WTC11 (cell line): ENCODE measurements at regions not wholly inside any gene's neighbourhood (a gene's known extent, or its start where the extent isn't known, plus 50 kb on each side); places are given as distances from the start of the nearest gene placed in this dataset.
A peak's percentile ranks its signal among the peaks of the same experiment; 100 is the strongest.

Experiments
- ATAC-seq: fragments of 200-7000 bp; cut with Tn5 transposase; 2 replicates; pipeline ENCODE4 v1.10.0; 2021; ENCODE audit warnings: mild to moderate bottlenecking, moderate library complexity
- CTCF ChIA-PET: fragments of 300-600 bp; sonication (Branson Sonifier 250); formaldehyde crosslinking; loops from one replicate; lab custom pipeline; 2021; ENCODE audit warnings: antibody characterized with exemption; lab: Charles Lee
- POLR2A ChIA-PET: fragments of 350-600 bp; sonication (Branson Sonifier 250); formaldehyde crosslinking; loops from one replicate; lab custom pipeline; 2021; ENCODE audit warnings: antibody characterized with exemption; lab: Charles Lee
- DNase-seq: peaks from one replicate; pipeline ENCODE4 v3.0.0; 2021; ENCODE audit warnings: low spot score
- H3K27ac Mint-ChIP-seq: 2 replicates; pipeline ENCODE4 v1.8.0; 2021; ENCODE audit warnings: mixed read lengths
- H3K27me3 Mint-ChIP-seq: 2 replicates; pipeline ENCODE4 v1.8.0; 2021; ENCODE audit warnings: low read depth, mild to moderate bottlenecking, moderate library complexity, mixed read lengths
- H3K36me3 Mint-ChIP-seq: 2 replicates; pipeline ENCODE4 v1.8.0; 2021; ENCODE audit warnings: mixed read lengths
- H3K4me1 Mint-ChIP-seq: 2 replicates; pipeline ENCODE4 v1.8.0; 2022; ENCODE audit warnings: mixed read lengths
- H3K4me3 Mint-ChIP-seq: 2 replicates; pipeline ENCODE4 v1.8.0; 2021; ENCODE audit warnings: mild to moderate bottlenecking, moderate library complexity, mixed read lengths
- H3K9me3 Mint-ChIP-seq: 2 replicates; pipeline ENCODE4 v1.8.0; 2021; ENCODE audit warnings: mixed read lengths
- ATF1 ChIP-seq: sonication (generic); formaldehyde crosslinking; IDR thresholded peaks from 2 replicates; pipeline ENCODE4 v1.8.1; 2023; ENCODE audit warnings: mild to moderate bottlenecking, moderate library complexity, missing genetic modification reagents
- ESRRA ChIP-seq: sonication (generic); formaldehyde crosslinking; IDR thresholded peaks from 2 replicates; pipeline ENCODE4 v1.8.1; 2022; ENCODE audit warnings: mild to moderate bottlenecking, missing genetic modification reagents, borderline replicate concordance
- FOXP1 ChIP-seq: sonication (generic); formaldehyde crosslinking; IDR thresholded peaks from 2 replicates; pipeline ENCODE4 v1.8.0; 2022; ENCODE audit warnings: missing genetic modification reagents, mild to moderate bottlenecking, moderate library complexity, borderline replicate concordance
- GTF2I ChIP-seq: fragments of 250-450 bp; sonication (Bioruptor Pico); conservative IDR thresholded peaks from 2 replicates; pipeline ENCODE4 v1.4.0; 2021; ENCODE audit warnings: mild to moderate bottlenecking
- NR2C2 ChIP-seq: sonication (generic); formaldehyde crosslinking; IDR thresholded peaks from 2 replicates; pipeline ENCODE4 v1.8.0; 2022; ENCODE audit warnings: mild to moderate bottlenecking, missing genetic modification reagents
- RELA ChIP-seq: sonication (generic); formaldehyde crosslinking; IDR thresholded peaks from 2 replicates; pipeline ENCODE4 v1.8.1; 2022; ENCODE audit warnings: missing genetic modification reagents, mild to moderate bottlenecking, borderline replicate concordance
- RORB ChIP-seq: fragments of 250-450 bp; sonication (Bioruptor Pico); IDR thresholded peaks from 2 replicates; pipeline ENCODE4 v1.9.0; 2021; ENCODE audit warnings: mild to moderate bottlenecking
- SOX15 ChIP-seq: fragments of 250-450 bp; sonication (Bioruptor Pico); IDR thresholded peaks from 2 replicates; pipeline ENCODE4 v1.9.0; 2021; ENCODE audit warnings: mild to moderate bottlenecking
- TEAD1 ChIP-seq: sonication (generic); formaldehyde crosslinking; IDR thresholded peaks from 2 replicates; pipeline ENCODE4 v1.8.0; 2022; ENCODE audit warnings: mild to moderate bottlenecking, missing genetic modification reagents
- TEAD4 ChIP-seq: sonication (generic); formaldehyde crosslinking; IDR thresholded peaks from 2 replicates; pipeline ENCODE4 v1.8.0; 2022; ENCODE audit warnings: mild to moderate bottlenecking, missing genetic modification reagents
- ZNF121 ChIP-seq: sonication (generic); formaldehyde crosslinking; IDR thresholded peaks from 2 replicates; pipeline ENCODE4 v1.8.0; 2023; ENCODE audit warnings: missing genetic modification reagents
- ZNF263 ChIP-seq: sonication (generic); formaldehyde crosslinking; IDR thresholded peaks from 2 replicates; pipeline ENCODE4 v1.8.1; 2022; ENCODE audit warnings: low read depth, mild to moderate bottlenecking, moderate library complexity, missing genetic modification reagents
- TF ChIP-seq, protein P1 (sequence below): sonication (generic); formaldehyde crosslinking; IDR thresholded peaks from 2 replicates; pipeline ENCODE4 v1.8.1; 2022; ENCODE audit warnings: mild to moderate bottlenecking, moderate library complexity, missing genetic modification reagents
- TF ChIP-seq, protein P2 (sequence below): sonication (generic); formaldehyde crosslinking; IDR thresholded peaks from 2 replicates; pipeline ENCODE4 v1.8.1; 2022; ENCODE audit warnings: low read depth, missing genetic modification reagents, borderline replicate concordance
- TF ChIP-seq, protein P3 (sequence below): fragments of 250-450 bp; sonication (Bioruptor Pico); IDR thresholded peaks from 2 replicates; pipeline ENCODE4 v1.8.0; 2021; ENCODE audit warnings: mild to moderate bottlenecking
- TF ChIP-seq, protein P4 (sequence below): sonication (generic); formaldehyde crosslinking; IDR thresholded peaks from 2 replicates; pipeline ENCODE4 v1.8.1; 2023; ENCODE audit warnings: mild to moderate bottlenecking, missing genetic modification reagents
- TF ChIP-seq, protein P5 (sequence below): sonication (generic); formaldehyde crosslinking; IDR thresholded peaks from 2 replicates; pipeline ENCODE4 v1.8.1; 2022; ENCODE audit warnings: low read depth, mild to moderate bottlenecking, moderate library complexity, missing genetic modification reagents, borderline replicate concordance
- TF ChIP-seq, protein P6 (sequence below): fragments of 250-450 bp; sonication (Bioruptor Pico); IDR thresholded peaks from 2 replicates; pipeline ENCODE4 v1.9.0; 2021; ENCODE audit warnings: mild to moderate bottlenecking
- TF ChIP-seq, protein P7 (sequence below): sonication (generic); formaldehyde crosslinking; IDR thresholded peaks from 2 replicates; pipeline ENCODE4 v1.8.1; 2023; ENCODE audit warnings: mild to moderate bottlenecking, missing genetic modification reagents, moderate library complexity
- TF ChIP-seq, protein P8 (sequence below): sonication (generic); formaldehyde crosslinking; IDR thresholded peaks from 2 replicates; pipeline ENCODE4 v1.8.0; 2023; ENCODE audit warnings: missing genetic modification reagents
- TF ChIP-seq, protein P9 (sequence below): sonication (generic); formaldehyde crosslinking; IDR thresholded peaks from 2 replicates; pipeline ENCODE4 v1.8.0; 2022; ENCODE audit warnings: mild to moderate bottlenecking, missing genetic modification reagents

DNA sequence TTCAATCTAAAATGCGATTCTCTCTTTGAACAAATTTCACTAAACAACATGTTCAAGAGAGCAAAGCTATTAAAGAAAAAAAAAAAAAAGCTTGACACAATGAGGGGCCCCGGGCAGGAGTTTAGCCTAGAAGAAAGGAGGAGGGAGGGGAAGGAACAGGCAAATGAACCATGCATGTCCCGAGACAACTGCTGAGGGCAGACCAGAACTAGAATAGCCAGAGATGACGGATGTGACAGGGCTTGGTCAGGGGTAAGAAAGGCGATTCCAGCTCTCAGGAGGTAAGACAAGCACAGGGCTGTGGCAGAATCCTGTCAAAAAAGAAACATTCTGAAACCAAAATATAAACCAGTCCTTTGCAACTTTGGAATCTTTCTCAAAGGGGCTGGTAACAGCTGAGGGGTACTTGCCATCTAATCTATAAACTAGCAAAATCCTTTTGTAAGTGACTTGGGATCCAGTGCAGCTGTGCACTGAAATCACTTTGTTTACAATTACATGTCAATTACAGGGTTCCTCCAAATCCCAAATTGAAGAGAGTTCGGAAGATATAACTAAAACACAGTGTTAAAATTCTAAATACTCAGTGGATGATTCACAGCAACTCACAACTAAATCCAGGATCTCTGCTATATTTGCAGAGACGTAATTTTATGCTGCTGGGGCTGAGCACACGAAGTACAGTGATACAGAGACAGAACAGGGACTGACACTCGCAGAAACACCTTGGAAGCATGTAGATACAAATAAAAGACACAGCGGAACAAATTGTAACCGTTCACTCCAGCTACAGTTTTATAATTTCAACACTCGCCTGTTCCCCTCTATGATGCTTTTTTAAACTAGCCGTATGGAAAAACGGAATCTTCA is 567.4 kb upstream of the ZFHX3 start (continued):
- TF ChIP-seq, protein P1, sequence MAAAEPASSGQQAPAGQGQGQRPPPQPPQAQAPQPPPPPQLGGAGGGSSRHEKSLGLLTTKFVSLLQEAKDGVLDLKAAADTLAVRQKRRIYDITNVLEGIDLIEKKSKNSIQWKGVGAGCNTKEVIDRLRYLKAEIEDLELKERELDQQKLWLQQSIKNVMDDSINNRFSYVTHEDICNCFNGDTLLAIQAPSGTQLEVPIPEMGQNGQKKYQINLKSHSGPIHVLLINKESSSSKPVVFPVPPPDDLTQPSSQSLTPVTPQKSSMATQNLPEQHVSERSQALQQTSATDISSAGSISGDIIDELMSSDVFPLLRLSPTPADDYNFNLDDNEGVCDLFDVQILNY (CRISPR knock-in tag), result no peak
- no peak for TF ChIP-seq FOXP1 (CRISPR knock-in tag)
- TF ChIP-seq ZNF121 (CRISPR knock-in tag), result no peak
- TF ChIP-seq, protein P2, sequence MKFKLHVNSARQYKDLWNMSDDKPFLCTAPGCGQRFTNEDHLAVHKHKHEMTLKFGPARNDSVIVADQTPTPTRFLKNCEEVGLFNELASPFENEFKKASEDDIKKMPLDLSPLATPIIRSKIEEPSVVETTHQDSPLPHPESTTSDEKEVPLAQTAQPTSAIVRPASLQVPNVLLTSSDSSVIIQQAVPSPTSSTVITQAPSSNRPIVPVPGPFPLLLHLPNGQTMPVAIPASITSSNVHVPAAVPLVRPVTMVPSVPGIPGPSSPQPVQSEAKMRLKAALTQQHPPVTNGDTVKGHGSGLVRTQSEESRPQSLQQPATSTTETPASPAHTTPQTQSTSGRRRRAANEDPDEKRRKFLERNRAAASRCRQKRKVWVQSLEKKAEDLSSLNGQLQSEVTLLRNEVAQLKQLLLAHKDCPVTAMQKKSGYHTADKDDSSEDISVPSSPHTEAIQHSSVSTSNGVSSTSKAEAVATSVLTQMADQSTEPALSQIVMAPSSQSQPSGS (CRISPR knock-in tag), result no peak

DNA sequence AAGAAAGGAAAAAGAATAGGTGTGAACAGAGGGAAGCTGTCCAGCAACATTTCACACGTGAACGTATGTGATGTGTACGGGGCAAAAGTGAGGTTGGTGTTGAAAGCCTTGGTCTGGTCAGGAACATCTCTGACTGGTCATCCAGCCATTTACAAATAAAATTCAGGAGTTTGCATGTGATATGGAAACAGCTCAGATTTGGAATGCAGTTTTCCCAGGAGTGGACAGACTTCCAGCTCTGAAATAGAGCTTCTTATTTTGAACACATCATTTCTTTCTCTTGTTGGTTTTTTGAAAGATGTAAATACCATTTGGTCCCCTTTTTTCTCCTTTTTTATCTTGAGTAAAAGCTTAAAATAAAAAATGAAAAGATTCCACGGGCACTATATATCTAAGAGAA is 566.2 kb upstream of the ZFHX3 start:
- Mint-ChIP-seq H3K36me3 (no peaks in the 10 kb centered on the region), H3K27ac (no peak overlapping the region), H3K4me3 (no peak overlapping the region), H3K4me1 (peaks cover 54% of the 10 kb centered on the region), H3K27me3 (no peaks in the 10 kb centered on the region), H3K9me3 (no peaks in the 10 kb centered on the region)
- POLR2A ChIA-PET, result interaction anchor here (0.7 kb wide), 1 partner anchor 8 kb away, joined by 4 read pairs; no protein-coding TSS in a partner anchor
- CTCF ChIA-PET, result interaction anchor here (1.2 kb wide), 1 partner anchor 100 kb away, joined by 4 read pairs; no protein-coding TSS in a partner anchor
- ATAC-seq, result no peak
- TF ChIP-seq, protein P3, sequence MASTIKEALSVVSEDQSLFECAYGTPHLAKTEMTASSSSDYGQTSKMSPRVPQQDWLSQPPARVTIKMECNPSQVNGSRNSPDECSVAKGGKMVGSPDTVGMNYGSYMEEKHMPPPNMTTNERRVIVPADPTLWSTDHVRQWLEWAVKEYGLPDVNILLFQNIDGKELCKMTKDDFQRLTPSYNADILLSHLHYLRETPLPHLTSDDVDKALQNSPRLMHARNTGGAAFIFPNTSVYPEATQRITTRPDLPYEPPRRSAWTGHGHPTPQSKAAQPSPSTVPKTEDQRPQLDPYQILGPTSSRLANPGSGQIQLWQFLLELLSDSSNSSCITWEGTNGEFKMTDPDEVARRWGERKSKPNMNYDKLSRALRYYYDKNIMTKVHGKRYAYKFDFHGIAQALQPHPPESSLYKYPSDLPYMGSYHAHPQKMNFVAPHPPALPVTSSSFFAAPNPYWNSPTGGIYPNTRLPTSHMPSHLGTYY (CRISPR knock-in tag), result no peak
- no peak for TF ChIP-seq SOX15
- TF ChIP-seq GTF2I, result no peak
- no peak for TF ChIP-seq ESRRA (CRISPR knock-in tag)
- TF ChIP-seq, protein P4, sequence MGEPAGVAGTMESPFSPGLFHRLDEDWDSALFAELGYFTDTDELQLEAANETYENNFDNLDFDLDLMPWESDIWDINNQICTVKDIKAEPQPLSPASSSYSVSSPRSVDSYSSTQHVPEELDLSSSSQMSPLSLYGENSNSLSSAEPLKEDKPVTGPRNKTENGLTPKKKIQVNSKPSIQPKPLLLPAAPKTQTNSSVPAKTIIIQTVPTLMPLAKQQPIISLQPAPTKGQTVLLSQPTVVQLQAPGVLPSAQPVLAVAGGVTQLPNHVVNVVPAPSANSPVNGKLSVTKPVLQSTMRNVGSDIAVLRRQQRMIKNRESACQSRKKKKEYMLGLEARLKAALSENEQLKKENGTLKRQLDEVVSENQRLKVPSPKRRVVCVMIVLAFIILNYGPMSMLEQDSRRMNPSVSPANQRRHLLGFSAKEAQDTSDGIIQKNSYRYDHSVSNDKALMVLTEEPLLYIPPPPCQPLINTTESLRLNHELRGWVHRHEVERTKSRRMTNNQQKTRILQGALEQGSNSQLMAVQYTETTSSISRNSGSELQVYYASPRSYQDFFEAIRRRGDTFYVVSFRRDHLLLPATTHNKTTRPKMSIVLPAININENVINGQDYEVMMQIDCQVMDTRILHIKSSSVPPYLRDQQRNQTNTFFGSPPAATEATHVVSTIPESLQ (CRISPR knock-in tag), result no peak
- DNase-seq, result no peak

DNA sequence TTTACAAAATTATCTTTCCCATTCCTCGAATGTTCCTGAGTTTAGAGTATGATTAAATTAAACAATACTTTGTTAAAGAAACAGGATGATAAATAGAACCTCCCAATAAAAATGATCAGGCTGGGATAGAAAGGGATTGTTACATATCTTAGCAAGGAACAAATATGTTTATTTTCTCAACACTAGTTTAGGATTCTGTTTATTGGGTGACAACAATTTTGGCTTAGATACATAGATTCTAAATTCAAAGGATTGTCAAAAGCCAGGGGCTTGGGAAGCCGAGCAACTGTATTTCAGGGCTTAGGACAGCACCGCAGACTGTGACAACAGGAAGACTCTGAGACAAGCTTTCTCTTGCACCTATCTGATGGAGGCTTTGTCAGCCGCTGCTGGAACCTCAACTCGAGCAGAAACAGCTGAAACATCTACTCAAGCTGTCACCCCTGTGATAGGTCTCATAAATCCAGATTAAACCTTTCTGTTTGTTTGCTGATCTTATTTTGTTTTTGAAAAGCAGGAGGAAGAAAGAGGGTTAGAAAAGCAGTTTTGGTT is 562.8 kb upstream of the ZFHX3 start:
- Mint-ChIP-seq H3K4me1 (peaks cover 48% of the 10 kb centered on the region), H3K36me3 (no peaks in the 10 kb centered on the region), H3K27ac (peak overlapping the region; percentile 82; the same call in 1 of the 2 replicates)
- no peak for TF ChIP-seq NR2C2 (CRISPR knock-in tag)
- TF ChIP-seq RELA (CRISPR knock-in tag), result no peak
- TF ChIP-seq ATF1 (CRISPR knock-in tag), result no peak
- TF ChIP-seq TEAD1, result no peak
- no peak for TF ChIP-seq ZNF263 (CRISPR knock-in tag)
- TF ChIP-seq, protein P5, sequence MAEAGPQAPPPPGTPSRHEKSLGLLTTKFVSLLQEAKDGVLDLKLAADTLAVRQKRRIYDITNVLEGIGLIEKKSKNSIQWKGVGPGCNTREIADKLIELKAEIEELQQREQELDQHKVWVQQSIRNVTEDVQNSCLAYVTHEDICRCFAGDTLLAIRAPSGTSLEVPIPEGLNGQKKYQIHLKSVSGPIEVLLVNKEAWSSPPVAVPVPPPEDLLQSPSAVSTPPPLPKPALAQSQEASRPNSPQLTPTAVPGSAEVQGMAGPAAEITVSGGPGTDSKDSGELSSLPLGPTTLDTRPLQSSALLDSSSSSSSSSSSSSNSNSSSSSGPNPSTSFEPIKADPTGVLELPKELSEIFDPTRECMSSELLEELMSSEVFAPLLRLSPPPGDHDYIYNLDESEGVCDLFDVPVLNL (CRISPR knock-in tag), result no peak
- TF ChIP-seq, protein P6, sequence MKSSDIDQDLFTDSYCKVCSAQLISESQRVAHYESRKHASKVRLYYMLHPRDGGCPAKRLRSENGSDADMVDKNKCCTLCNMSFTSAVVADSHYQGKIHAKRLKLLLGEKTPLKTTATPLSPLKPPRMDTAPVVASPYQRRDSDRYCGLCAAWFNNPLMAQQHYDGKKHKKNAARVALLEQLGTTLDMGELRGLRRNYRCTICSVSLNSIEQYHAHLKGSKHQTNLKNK (CRISPR knock-in tag), result no peak
- no peak for TF ChIP-seq RORB (CRISPR knock-in tag)
- TF ChIP-seq, protein P7, sequence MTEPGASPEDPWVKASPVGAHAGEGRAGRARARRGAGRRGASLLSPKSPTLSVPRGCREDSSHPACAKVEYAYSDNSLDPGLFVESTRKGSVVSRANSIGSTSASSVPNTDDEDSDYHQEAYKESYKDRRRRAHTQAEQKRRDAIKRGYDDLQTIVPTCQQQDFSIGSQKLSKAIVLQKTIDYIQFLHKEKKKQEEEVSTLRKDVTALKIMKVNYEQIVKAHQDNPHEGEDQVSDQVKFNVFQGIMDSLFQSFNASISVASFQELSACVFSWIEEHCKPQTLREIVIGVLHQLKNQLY (CRISPR knock-in tag), result no peak
- TF ChIP-seq, protein P8, sequence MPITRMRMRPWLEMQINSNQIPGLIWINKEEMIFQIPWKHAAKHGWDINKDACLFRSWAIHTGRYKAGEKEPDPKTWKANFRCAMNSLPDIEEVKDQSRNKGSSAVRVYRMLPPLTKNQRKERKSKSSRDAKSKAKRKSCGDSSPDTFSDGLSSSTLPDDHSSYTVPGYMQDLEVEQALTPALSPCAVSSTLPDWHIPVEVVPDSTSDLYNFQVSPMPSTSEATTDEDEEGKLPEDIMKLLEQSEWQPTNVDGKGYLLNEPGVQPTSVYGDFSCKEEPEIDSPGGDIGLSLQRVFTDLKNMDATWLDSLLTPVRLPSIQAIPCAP (CRISPR knock-in tag), result no peak
- TF ChIP-seq, protein P9, sequence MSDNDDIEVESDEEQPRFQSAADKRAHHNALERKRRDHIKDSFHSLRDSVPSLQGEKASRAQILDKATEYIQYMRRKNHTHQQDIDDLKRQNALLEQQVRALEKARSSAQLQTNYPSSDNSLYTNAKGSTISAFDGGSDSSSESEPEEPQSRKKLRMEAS (CRISPR knock-in tag), result no peak
- TF ChIP-seq TEAD4 (CRISPR knock-in tag), result no peak

More for the DNA sequence above, 562.8 kb upstream of the ZFHX3 start:
- Mint-ChIP-seq H3K27me3 (no peaks in the 10 kb centered on the region), H3K9me3 (peaks cover 4% of the 10 kb centered on the region; the same call in 1 of the 2 replicates), H3K4me3 (no peak overlapping the region)
- DNase-seq (no peak), ATAC-seq (peak; percentile 46; the same call in 1 of the 2 replicates)
- POLR2A ChIA-PET, result no interaction called here
- CTCF ChIA-PET, result no interaction called here
